ENCODE measurements at regions not wholly inside any gene's neighbourhood (a gene's known extent, or its start where the extent isn't known, plus 50 kb on each side); places are given as distances from the start of the nearest gene placed in this dataset.
"Not testable (repeated sequence)": the region's sequence is repeated elsewhere in the genome, so short reads cannot be mapped to it uniquely, and the experiment has no call there.

GRCh38 chr3:118244761-118245160 lies 789.9 kb downstream of the IGSF11 start:
- no peak for DNase-seq

- DNase-seq = no peak
These were observed 789.3 kb downstream of the IGSF11 start for GRCh38 chr3:118245312-118245711.

- DNase-seq = not testable (repeated sequence)
These were observed 775.8 kb downstream of the IGSF11 start for GRCh38 chr3:118258850-118259249.

- DNase-seq = no peak
These were observed 771.7 kb downstream of the IGSF11 start for GRCh38 chr3:118262800-118263402.

GRCh38 chr3:118267588-118267987 lies 767.1 kb downstream of the IGSF11 start:
- DNase-seq = no peak

GRCh38 chr3:118269537-118270125 lies 765.0 kb downstream of the IGSF11 start:
- DNase-seq = no peak

GRCh38 chr3:118272991-118273390 lies 761.7 kb downstream of the IGSF11 start:
- no peak for DNase-seq

GRCh38 chr3:118277814-118278213 lies 756.8 kb downstream of the IGSF11 start:
- DNase-seq = no peak

- DNase-seq = no peak
These were observed 741.8 kb downstream of the IGSF11 start for GRCh38 chr3:118292841-118293240.

GRCh38 chr3:118298133-118298532 lies 736.5 kb downstream of the IGSF11 start:
- no peak for DNase-seq

GRCh38 chr3:118304557-118304956 lies 730.1 kb downstream of the IGSF11 start:
- no peak for DNase-seq

- no peak for DNase-seq
These were observed 701.9 kb downstream of the IGSF11 start for GRCh38 chr3:118332699-118333098.

- no peak for DNase-seq
These were observed 697.0 kb downstream of the IGSF11 start for GRCh38 chr3:118337649-118338048.

GRCh38 chr3:118347396-118348168 lies 687.1 kb downstream of the IGSF11 start:
- DNase-seq = no peak

- no peak for DNase-seq
These were observed 686.5 kb downstream of the IGSF11 start for GRCh38 chr3:118348169-118348557.

GRCh38 chr3:118354556-118354955 lies 680.1 kb downstream of the IGSF11 start:
- DNase-seq = no peak

- DNase-seq = no peak
These were observed 664.7 kb downstream of the IGSF11 start for GRCh38 chr3:118369892-118370491.

GRCh38 chr3:118380576-118380975 lies 654.1 kb downstream of the IGSF11 start:
- DNase-seq = peak; percentile 33

- no peak for DNase-seq
These were observed 638.2 kb downstream of the IGSF11 start for GRCh38 chr3:118396491-118396890.

- no peak for DNase-seq
These were observed 634.6 kb downstream of the IGSF11 start for GRCh38 chr3:118400086-118400485.

- no peak for DNase-seq
These were observed 633.8 kb downstream of the IGSF11 start for GRCh38 chr3:118400886-118401285.

GRCh38 chr3:118401887-118402286 lies 632.8 kb downstream of the IGSF11 start:
- no peak for DNase-seq

GRCh38 chr3:118402971-118403370 lies 631.7 kb downstream of the IGSF11 start:
- DNase-seq = no peak

- DNase-seq = no peak
These were observed 628.1 kb downstream of the IGSF11 start for GRCh38 chr3:118406562-118406961.

Data from NCI-H2029 (cell line).